NB4 (cell line): ENCODE measurements at regions not wholly inside any gene's neighbourhood (a gene's known extent, or its start where the extent isn't known, plus 50 kb on each side); places are given as distances from the start of the nearest gene placed in this dataset.

Experiments
- MYC ChIP-seq: IDR thresholded peaks from 2 replicates; pipeline ENCODE4 v1.6.1; 2011; ENCODE audit warnings: low read depth, low read length
- POLR2A ChIP-seq: IDR thresholded peaks from 2 replicates; pipeline ENCODE4 v1.6.1; 2011; ENCODE audit warnings: mild to moderate bottlenecking; ENCODE audit not compliant: insufficient read length; ENCODE audit errors: extremely low read depth
- TF ChIP-seq, protein P1 (sequence below): IDR thresholded peaks from one replicate; pipeline ENCODE4 v1.5.1; 2012; ENCODE audit warnings: low read depth, low read length
- TF ChIP-seq, protein P2 (sequence below): IDR thresholded peaks from 2 replicates; pipeline ENCODE4 v1.6.1; 2011; ENCODE audit warnings: low read depth, low read length

DNA sequence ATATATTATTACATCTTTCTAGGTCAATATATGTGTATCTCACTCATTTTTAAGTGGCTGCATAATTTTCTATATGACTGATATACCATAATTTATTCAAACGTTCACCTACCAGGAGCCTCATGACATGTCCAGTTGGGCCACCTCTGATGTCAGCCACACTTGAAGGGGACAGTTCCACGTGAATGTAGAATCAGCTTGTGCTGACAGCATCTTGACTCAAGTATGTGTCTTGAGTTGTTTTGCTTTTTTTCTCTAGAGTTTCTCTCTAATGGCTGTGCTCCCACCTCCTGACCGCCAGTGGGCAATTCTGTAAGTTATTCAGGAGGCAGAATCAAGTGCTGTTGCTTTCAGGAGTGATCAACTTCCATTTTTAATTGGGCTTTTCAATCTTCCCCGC lies 237.9 kb downstream of the NFKBIZ start:
- no peak for TF ChIP-seq POLR2A
- TF ChIP-seq, protein P1, sequence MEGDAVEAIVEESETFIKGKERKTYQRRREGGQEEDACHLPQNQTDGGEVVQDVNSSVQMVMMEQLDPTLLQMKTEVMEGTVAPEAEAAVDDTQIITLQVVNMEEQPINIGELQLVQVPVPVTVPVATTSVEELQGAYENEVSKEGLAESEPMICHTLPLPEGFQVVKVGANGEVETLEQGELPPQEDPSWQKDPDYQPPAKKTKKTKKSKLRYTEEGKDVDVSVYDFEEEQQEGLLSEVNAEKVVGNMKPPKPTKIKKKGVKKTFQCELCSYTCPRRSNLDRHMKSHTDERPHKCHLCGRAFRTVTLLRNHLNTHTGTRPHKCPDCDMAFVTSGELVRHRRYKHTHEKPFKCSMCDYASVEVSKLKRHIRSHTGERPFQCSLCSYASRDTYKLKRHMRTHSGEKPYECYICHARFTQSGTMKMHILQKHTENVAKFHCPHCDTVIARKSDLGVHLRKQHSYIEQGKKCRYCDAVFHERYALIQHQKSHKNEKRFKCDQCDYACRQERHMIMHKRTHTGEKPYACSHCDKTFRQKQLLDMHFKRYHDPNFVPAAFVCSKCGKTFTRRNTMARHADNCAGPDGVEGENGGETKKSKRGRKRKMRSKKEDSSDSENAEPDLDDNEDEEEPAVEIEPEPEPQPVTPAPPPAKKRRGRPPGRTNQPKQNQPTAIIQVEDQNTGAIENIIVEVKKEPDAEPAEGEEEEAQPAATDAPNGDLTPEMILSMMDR: no peak
- TF ChIP-seq, protein P2, sequence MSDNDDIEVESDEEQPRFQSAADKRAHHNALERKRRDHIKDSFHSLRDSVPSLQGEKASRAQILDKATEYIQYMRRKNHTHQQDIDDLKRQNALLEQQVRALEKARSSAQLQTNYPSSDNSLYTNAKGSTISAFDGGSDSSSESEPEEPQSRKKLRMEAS: no peak
- TF ChIP-seq MYC: no peak
